Stimulated activated CD4-positive, alpha-beta T cell treated with anti-CD3 and anti-CD28 coated beads, Interleukin-4, amount 100 ng/mL, for 4 hours (primary cell): ENCODE measurements at regions not wholly inside any gene's neighbourhood (a gene's known extent, or its start where the extent isn't known, plus 50 kb on each side); places are given as distances from the start of the nearest gene placed in this dataset.

Source experiments
- DNase-seq, 2 experiments: peaks; one replicate each; pipeline ENCODE4 v3.0.0-alpha.2; 2020

DNA sequence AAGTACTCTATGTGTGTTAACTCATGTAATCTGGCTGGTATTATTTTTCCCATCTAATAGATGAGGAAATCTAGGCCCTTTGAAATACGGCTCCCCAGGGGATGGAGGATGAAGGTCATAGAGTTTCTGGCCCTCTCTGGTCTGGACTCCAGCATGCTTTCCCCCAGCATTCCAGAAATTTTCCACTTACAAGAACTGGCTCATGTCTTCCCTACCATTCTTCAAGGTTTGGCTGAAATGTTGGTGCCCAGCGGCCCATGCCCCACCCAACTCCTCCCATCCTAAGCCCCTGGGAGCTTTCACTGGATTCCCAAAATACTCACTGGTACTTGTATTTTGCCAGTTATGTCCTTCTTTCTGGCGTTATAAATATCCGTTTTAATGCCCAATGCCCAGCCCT is 237.5 kb upstream of the NLRP1 start:
- no peak for DNase-seq

DNA sequence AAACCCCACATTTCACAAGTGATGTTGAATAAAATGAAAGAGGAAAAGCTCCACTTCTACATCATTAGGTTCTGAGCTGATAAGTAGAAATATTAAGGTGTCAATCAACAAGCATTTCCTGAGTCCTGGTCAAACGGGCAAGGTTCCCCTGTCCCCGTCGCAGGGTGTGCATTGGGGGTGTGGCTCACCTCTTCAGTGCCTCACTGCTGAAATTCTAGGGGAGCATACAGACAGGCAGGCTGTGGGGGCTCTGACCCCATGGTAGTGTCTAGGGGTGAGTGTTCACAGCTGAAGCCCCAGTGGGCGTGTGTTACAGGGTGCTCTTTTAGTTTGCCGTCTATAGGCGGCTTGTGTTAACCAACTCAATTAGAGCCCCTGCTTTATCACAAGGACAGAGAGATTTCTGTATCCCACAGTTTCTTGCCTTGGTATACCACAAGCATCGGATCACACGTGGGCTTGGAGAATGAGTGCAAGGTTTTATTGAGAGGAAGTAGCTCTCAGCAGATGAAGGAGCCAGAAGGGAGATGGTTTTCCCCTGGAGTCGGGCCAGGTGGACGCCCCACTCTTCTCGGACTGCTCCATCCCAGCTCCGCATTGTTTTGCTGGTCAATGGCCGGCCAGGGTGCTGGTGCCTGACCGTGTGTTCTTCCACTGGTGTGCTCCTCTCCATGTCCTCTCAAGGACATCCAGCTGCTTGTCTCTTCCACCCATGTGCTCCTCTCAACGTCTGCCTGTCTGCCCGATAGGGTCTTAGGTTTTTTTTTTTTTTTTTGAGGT is 238.2 kb upstream of the NLRP1 start:
- no peak for DNase-seq

DNA sequence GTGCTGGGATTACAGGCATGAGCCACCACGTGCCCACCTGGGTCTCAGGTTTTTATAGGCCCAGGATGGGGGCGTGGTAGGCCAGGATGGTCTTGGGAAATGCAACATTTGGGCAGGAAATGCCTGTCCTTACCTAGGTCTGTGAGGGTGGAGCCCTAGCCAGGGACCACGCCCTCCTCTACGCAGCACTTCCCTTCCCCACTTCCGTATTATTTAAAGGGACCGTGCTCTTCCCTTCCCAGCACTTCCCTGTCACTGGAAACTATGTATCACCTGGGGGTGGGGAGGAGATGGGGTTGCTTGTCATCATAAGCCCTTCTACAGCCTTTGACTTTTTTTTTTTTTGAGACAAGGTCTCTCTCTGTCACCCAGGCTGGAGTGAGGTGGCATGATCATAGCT is 238.9 kb upstream of the NLRP1 start:
- no peak for DNase-seq

DNA sequence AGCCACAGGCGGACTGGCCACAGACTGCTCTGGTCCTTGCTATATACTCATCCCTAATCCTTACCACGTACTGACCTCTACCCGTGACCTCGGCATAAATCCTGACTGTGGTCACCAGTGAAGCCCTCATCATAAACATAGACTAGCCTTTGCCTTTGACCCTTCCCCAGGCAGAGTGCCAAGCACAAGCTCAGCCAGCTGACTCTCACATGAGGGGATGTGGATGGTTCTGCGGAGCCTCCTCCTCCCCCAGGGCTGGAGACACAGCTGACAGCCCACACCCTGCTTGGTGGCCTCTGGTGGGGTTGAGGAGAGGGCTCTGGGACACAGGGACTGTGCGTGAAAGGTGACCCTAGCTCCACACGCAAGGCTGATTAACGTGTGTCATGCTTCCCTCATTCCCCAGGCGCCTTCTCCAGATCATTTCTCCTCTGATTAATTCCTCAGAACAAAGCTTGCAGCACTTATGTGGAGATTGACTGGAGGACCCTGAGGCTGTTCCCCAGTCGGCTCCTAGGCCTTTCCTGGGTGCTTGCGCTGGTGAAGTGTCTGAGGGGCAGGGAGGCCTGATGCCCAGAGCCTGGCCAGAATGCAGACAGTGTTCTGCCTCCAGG is 241.5 kb upstream of the NLRP1 start:
- DNase-seq, result no peak

DNA sequence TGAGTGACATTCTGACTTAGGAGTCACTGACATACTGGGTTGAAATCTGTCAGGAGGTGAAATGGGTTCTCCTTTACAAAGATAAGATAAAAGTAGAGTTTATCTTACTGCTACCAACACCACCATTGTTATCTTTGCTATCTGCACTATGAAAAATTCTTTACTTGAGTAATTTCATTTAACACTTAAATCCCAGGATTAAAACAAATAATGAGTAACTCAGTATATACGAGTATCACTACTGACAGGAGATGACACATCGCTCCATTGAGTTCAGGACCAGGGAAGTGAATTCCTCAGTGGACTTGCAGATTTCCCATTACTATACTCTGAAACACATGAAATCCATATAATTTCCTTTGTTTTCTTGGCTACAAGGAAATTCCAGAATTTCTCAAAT is 242.1 kb upstream of the NLRP1 start:
- DNase-seq, result no peak

DNA sequence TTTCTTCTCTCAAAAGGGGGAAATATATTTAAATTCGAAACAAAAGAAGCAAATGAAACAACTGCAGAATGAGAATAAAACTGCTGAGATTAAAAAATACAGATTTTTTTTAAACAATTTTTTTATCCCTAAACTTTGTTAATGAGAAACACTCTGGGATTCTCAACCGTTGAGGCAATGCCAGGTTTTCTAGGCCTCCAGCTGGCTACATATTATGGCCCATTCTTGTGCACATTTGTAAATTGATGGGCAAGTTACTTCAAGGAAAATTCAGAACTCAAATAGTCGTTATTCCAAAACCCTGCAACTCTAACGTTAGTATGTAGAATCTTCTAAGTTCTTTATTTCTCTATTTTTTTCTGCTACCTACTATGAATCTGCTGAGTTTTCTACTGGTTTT is 239.3 kb upstream of the WSCD1 start:
- no peak for DNase-seq

DNA sequence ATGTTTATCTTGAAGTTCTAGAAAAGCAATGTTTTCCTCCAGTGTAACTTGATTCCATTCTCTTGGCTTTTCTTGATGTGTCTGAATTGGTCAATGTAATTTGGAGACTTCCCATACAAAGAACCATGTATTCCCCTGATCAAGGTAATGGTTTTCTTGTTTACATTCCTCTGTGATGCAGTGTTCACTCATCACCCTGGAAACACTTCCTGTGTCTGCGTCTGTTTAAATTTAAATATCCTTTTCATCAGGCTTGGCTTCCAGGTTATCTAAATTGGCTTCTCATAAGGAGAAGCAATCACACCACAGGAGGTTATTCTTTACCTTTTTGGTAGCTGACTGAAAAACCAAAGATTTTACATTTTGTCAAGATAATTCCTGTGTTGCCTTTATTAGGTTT is 237.3 kb upstream of the WSCD1 start:
- no peak for DNase-seq

DNA sequence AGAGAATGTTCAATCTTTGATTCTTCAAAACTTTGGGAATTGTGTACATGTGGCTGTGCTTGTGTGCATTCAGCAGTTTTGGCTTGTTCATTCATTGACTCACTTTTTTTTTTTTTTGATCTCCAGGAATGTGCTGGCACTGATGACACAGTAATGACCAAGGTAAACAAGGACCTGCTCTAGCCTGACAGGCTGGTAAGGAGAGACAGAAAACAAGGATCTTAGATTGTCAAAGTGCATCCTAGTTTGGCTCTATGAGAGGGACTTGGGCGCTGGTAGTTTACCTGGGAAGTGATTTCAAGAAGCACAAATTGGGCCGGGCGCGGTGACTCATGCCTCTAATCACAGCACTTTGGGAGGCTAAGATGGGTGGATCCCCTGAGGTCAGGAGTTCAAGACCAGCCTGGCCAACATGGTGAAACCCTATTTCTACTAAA is 233.1 kb upstream of the WSCD1 start:
- no peak for DNase-seq

DNA sequence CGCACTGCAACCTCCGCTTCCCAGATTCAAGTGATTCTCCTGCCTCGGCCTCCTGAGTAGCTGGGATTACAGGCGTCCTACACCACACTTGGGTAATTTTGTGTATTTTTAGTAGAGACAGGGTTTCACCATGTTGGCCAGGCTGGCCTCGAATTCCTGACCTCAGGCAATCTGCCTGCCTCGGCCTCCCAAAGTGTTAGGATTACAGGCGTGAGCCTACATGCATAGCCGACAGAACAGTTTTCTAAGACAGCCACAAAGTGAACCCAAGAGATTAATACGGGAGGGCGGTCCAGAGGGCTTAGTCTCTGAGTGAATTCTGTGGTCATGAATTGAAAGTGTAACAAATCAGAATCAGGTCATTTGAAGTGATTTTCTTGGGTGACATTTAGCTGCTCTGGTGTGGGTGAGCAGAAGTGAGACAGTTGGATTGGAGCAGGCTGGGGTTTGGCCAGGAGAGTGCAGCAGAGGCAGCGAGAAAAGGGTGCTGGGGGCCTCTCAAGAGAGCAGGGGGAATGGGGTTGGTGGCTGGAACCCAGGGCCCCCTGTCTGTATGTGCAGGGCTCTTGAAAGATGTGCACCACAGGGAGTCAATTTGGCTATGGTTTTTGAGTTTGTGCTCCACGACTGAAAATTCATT is 231.4 kb upstream of the WSCD1 start:
- DNase-seq, result no peak

DNA sequence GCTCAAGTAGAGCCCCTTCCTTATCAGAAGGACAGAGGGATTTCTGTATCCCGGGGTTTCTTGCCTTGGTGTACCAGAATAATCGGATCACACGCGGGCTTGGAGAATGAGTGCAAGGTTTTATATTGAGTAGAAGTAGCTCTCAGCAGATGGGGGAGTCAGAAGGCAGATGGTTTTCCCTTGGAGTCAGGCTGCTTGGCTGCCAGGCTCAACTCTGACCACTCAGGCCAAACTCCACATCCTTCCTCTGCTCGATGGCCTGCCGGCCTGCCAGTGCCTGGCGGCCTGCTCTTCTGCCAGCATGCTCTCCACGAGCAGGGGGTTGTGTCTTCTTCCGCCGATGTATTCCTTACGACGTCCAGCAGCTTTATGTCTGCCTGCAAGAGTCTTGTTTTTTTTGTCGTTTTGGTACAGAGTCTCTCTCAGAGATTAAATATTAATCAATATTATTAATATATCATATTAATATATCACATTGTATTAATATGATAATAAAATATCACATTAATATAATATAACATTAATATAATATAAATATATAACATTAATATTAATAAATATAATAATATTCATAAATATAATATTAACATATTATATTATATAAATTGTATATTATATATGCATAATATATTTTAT is 229.2 kb upstream of the WSCD1 start:
- DNase-seq, result no peak

DNA sequence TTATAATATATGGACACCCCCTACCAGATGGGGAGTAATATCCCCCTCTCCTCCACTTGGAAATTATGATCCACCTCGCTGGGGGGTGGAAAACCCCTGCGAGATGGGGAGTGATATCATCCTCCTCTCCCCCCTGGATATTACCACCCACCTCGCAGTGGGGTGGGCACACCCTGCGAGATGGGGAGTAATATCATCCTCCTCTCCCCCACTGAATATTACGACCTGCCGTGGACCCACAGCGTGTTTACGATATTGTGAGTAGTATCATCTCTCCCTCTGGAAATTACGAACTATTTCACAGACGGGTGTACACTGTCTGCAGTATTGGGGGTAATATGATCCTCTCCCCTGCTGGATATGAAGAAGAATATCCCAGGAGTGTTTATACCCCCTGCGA is 228.3 kb upstream of the WSCD1 start:
- no peak for DNase-seq

DNA sequence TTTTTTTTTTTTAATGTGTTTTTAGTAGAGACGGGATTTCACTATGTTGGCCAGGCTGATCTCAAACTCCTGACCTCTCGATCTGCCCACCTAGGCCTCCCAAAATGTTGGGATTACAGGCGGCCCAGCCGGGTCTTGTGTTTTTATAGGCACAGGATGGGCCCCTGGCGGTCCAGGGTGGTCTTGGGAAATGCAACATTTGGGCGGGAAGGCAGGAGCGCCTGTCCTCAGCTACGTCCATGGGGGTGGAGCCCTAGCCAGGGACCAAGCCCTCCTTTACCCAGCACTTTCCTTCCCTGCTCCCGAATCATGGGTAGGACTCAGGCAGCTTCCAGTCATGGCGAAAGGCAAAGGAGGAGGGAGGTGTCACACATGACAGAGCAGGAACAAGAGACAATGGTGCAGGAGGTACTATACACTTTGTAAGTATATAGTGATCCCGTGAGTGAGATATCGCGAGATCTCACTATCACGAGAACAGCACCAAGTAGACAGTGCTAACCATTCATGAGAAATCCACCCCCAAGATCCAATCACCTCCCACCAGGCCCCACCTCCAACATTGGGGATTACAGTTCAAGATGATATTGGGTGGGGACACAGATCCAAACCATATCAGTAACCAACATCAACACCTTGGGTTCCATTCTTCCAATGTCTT is 226.7 kb upstream of the WSCD1 start:
- DNase-seq, result no peak

DNA sequence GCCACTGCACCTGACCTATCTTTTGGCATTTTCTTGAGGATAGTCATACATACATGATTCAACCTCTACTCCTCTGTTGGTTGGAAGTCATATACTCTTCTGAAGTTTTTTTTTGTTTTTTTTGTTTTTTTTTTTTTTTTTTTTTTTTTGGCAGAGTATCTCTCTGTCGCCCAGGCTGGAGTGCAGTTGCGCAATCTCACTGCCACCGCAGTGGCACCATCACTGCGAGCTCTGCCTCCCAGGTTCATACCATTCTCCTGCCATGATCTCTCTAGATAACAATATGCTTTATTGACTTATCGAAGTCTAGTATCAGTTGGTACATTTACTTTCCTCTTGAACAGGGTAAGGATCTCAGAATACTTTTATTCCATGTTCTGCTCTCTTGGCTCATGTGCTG is 224.2 kb upstream of the WSCD1 start:
- no peak for DNase-seq

DNA sequence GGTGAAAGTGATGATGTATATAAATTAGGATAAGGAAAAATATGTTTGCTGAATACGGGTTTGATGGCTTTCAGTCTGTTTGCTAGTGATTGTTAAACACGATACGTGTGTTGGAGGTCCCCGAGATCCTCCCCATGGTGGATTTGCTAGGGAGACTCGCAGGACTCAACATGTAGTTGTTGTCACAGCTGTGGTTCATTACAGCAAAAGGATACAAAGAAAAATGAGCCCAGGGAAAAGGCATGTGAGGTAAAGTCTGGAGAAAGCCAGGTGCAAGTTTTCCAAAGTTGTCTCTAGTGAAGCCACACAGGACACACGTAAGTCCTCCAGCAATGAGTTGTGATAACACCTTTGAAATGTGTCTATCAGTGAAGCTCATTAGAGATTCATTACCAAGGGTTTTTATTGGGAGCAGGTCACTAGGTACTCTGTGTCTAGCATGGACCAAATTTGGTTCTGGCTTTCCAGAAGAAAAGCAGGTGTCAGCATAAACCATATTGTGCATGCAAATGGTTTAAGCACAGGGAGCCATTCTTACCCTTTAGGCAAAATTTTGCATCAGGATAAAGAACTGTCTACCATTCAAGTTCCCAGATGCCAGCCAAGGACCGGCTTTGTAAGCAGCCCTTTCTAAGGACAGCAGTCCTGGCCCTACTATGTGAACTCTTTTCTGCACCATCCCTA is 215.2 kb upstream of the WSCD1 start:
- no peak for DNase-seq

DNA sequence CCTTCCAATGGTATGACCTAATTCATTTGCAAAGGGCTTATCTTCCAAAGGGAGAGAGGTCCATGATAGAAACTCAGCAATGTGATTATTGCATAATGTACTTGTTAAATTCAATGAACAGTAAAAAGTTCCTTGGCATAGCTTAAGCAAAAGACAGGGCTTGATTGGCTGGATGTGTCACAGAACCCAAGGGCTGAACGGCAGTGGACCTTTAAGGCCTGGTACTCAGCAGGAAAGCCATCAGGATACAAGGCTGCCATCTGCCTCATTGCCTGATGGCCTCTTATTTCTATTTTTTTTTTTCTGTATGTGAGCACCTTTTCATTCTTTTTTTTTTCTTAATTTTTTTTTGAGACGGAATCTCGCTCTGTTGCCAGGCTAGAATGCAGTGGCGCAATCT is 208.9 kb upstream of the WSCD1 start:
- DNase-seq, result no peak

DNA sequence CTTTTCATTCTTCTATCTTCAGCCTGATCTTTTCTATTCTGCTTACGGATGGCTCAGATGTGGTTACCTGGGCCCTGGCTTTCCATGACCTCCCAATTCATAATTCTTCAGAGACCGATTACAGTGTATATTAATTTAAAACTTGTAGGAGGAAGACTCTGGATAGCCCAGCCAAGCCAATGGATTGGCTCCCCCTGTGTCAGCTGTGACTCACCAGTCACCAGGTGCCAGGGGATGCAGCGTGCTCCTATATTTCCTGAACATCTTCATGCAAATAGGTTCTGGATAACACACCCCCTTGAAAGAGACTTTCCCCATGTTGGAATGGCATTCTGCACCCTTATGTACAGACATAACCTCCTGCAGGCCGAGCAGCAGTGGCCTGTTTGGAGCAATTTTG is 208.3 kb upstream of the WSCD1 start:
- no peak for DNase-seq

DNA sequence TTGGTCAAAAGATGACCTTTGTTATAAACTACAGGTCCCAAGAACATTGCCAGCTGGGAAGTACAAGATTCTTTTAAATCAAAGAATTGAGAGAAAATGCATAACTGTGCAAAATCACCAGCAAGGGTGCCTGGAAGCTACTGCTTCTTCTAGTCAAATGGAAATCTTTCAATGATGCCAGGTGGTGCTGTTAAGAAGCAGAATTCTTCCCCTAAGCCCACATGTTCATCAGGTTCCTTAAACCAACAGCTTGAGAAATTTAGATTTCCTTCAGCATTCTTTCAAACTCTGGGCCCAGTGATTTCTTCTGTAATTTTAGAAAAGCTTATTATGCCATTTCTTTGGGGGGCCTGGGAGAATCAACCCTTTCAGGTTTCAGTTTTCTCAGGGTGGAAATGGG is 207.8 kb upstream of the WSCD1 start:
- no peak for DNase-seq

DNA sequence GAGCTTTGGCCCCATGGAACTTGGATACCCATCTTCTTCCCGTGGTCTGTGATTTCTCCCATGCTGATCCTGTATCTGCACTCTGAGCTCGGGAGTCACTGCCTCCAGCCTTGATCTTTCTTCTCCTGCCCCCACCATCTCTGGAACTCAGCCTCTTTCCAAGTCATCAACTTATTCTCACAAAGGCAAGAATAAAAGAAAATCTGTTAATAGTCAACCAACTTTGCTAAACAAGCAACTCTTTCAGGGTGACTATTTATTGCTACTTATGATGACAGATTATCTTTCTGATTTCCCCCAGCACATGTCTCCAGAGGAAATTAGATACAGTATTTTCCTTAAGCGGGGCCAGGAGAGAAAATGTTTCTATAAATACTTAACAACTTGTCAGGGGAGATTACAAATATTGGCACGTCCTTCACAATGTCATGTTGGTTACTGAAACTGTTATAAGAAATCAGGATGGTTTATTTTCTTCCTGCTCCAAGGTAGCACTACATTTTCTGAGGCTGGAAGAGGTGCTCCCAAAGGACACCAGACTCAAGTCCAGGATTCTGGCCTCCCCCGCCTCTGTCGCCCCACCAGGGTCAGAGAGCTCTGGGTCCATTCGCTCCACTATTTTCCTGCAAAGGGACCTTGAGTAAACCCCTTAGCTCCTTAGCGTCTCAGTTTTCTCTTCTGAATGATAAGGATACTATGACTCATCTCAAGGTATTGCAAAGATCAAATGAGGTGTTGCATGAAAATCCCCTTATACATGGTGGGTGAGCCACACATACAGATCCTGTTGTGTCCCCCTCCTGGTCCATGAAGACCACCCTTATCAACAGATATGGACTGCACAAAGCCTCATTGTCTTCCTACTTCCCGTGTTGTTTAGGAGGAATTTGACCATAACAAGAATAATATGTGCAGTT is 205.2 kb upstream of the WSCD1 start:
- DNase-seq, result no peak

DNA sequence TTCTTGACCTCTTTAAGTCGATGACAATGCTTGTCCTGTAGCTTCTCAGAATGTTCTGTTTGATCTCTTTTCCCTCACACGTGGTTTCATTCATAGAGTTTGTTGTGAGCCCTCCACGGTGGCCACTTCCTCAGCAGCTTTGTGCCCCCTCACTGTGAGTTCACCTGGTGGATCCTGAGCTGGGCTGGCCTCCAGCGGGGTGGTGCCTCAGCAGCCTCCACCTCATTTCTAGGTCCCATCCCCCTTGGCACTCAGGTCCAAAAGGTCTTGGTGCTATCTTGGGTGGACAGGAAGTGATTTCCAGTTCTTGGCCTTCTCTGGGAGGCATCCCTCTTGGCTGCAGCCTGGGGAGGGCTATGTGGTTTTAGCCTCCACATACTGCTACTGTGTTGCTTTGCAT is 203.2 kb upstream of the WSCD1 start:
- no peak for DNase-seq

DNA sequence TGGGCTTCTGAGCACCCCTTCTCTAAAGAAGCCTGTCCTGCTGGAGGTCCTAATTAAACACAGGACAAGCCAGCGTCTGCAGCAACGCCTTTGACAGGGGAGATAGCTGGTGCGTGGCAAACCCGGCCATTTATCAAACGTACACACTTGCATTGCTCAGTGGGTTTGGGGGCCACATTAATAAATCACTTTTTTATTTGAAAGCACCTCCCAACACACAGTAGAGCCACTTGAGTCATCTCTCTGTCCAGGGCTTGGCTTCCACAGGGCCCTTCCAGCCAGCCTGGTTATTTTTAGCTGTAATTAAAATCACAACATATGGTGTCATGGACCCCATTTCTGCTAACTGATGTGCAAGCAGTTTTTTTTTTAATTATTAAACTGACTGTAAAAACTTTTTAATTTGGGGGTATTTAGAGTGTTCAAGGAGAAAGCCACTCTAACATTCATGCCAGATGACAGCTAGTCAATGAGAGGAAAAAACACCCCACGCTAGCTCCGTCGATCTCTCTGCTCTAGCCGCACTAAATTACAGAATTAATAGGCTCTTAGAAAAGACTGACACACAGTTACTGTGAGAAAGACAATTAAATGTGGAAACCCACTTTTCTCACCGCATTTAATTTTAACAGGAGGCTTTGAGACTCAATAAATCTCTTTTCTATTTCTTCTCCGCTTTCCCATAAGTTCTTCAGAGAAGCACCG is 201.0 kb upstream of the WSCD1 start:
- DNase-seq, result no peak
